H1 (cell line): ENCODE measurements at regions not wholly inside any gene's neighbourhood (a gene's known extent, or its start where the extent isn't known, plus 50 kb on each side); places are given as distances from the start of the nearest gene placed in this dataset.

ENCODE experiments used
- CTCF ChIA-PET: fragments of 300-600 bp; sonication (Branson Sonifier 250); formaldehyde crosslinking; loops from one replicate; lab custom pipeline; 2021; ENCODE audit not compliant: partially characterized antibody; lab: Charles Lee
- POLR2A ChIA-PET: fragments of 300-600 bp; sonication (Branson Sonifier 250); formaldehyde crosslinking; loops from one replicate; lab custom pipeline; 2021; ENCODE audit warnings: inconsistent platforms; ENCODE audit not compliant: partially characterized antibody; lab: Charles Lee
- DNase-seq, 2 experiments: peaks; one replicate each; pipeline versions ENCODE4 v3.0.0 to v3.0.0-alpha.2; 2010 to 2022; ENCODE audit warnings: low spot score in 2 of 2, low read depth in 1 of 2, mixed read lengths in 1 of 2
- FAIRE-seq: peaks from 2 replicates; lab custom pipeline; 2011; peaks lifted over from hg19 to GRCh38; lab: Jason Lieb, UNC
- H2AFZ ChIP-seq: 2 replicates; pipeline ENCODE4 v1.8.1; 2012; ENCODE audit warnings: low read length, inconsistent platforms
- H2AK5ac ChIP-seq: 2 replicates; pipeline ENCODE4 v1.6.1; 2013; ENCODE audit warnings: low read depth, low read length
- H2BK120ac ChIP-seq: replicated peaks from 2 replicates; pipeline ENCODE3; 2013; ENCODE audit warnings: low read depth, low read length, inconsistent platforms
- H2BK12ac ChIP-seq: 2 replicates; pipeline ENCODE4 v1.6.1; 2013; ENCODE audit warnings: low read depth, low read length
- H2BK15ac ChIP-seq: 2 replicates; pipeline ENCODE4 v1.6.1; 2013; ENCODE audit warnings: low read length
- H2BK20ac ChIP-seq: 2 replicates; pipeline ENCODE4 v1.6.1; 2013; ENCODE audit warnings: low read length
- H2BK5ac ChIP-seq: 2 replicates; pipeline ENCODE4 v1.6.1; 2013; ENCODE audit warnings: low read depth, low read length
- H3K14ac ChIP-seq: 2 replicates; pipeline ENCODE4 v1.6.1; 2013; ENCODE audit warnings: inconsistent platforms; ENCODE audit not compliant: insufficient read length
- H3K18ac ChIP-seq: 2 replicates; pipeline ENCODE4 v1.6.1; 2013; ENCODE audit warnings: low read length; ENCODE audit errors: extremely low read depth
- H3K23ac ChIP-seq: 2 replicates; pipeline ENCODE4 v1.6.1; 2013; ENCODE audit warnings: inconsistent platforms; ENCODE audit not compliant: insufficient read length
- H3K23me2 ChIP-seq: 2 replicates; pipeline ENCODE4 v1.6.1; 2013; ENCODE audit warnings: low read depth, low read length
- H3K27ac ChIP-seq: 2 replicates; pipeline ENCODE4 v1.6.1; 2011; ENCODE audit warnings: low read depth, low read length, inconsistent platforms
- H3K27me3 ChIP-seq, 4 experiments: replicated peaks in 1 of 4; 1 replicate in 1 of 4; 2 replicates in 3 of 4; pipeline versions ENCODE4 v1.6.1 to v1.8.1; 2011 to 2013; ENCODE audit warnings: low read length in 3 of 4, mild to moderate bottlenecking in 3 of 4, inconsistent platforms in 2 of 4, mixed read lengths in 2 of 4, moderate library complexity in 1 of 4; ENCODE audit not compliant: control insufficient read depth in 3 of 4, insufficient read depth in 3 of 4; ENCODE audit errors: extremely low read depth in 1 of 4
- H3K36me3 ChIP-seq, 4 experiments: 2 replicates each; pipeline versions ENCODE4 v1.6.1 to v1.8.1; 2011 to 2013; ENCODE audit warnings: mild to moderate bottlenecking in 4 of 4, low read length in 3 of 4, moderate library complexity in 2 of 4, control low read depth in 1 of 4, inconsistent platforms in 1 of 4; ENCODE audit not compliant: insufficient read depth in 4 of 4, control insufficient read depth in 2 of 4
- H3K4ac ChIP-seq: replicated peaks from 2 replicates; pipeline ENCODE3; 2013; ENCODE audit warnings: low read length, low read depth, mixed read lengths, inconsistent platforms; ENCODE audit not compliant: insufficient read length
- H3K4me1 ChIP-seq, 4 experiments: replicated peaks in 1 of 4; 1 replicate in 1 of 4; 2 replicates in 3 of 4; pipeline versions ENCODE4 v1.6.1 to v1.8.1; 2011 to 2013; ENCODE audit warnings: low read length in 3 of 4, inconsistent platforms in 2 of 4, mixed read lengths in 1 of 4; ENCODE audit not compliant: insufficient read depth in 4 of 4, control insufficient read depth in 3 of 4
- H3K4me2 ChIP-seq, 2 experiments: 2 replicates each; pipeline versions ENCODE4 v1.6.1 to v1.8.1; 2011 to 2013; ENCODE audit warnings: low read depth in 2 of 2, low read length in 2 of 2, control low read depth in 1 of 2, inconsistent platforms in 1 of 2, mild to moderate bottlenecking in 1 of 2; ENCODE audit not compliant: insufficient read depth in 1 of 2
- H3K4me3 ChIP-seq, 4 experiments: fragments of 200-600, 300-600 bp in 1 of 4; sonication (generic), shearing (Covaris generic), sonication (Bioruptor Twin) in 1 of 4; 2 replicates each; pipeline versions ENCODE4 v1.5.1 to v1.8.1; 2011 to 2016; ENCODE audit warnings: low read length in 4 of 4, low read depth in 3 of 4, control low read depth in 2 of 4, inconsistent platforms in 2 of 4, mild to moderate bottlenecking in 2 of 4, mixed read lengths in 1 of 4, moderate library complexity in 1 of 4; ENCODE audit not compliant: insufficient read depth in 2 of 4; ENCODE audit errors: extremely low read depth in 1 of 4
- H3K56ac ChIP-seq: replicated peaks from 2 replicates; pipeline ENCODE3; 2013; ENCODE audit warnings: low read depth, mild to moderate bottlenecking, mixed read lengths, low read length, inconsistent platforms; ENCODE audit not compliant: insufficient read length
- H3K79me1 ChIP-seq: 2 replicates; pipeline ENCODE4 v1.6.1; 2013; ENCODE audit warnings: low read depth, low read length, control low read depth
- H3K79me2 ChIP-seq, 2 experiments: 2 replicates each; pipeline versions ENCODE4 v1.6.1 to v1.8.1; 2012 to 2013; ENCODE audit warnings: low read length in 2 of 2, mild to moderate bottlenecking in 2 of 2, inconsistent platforms in 1 of 2; ENCODE audit not compliant: insufficient read depth in 2 of 2, control insufficient read depth in 1 of 2
- H3K9ac ChIP-seq, 4 experiments: replicated peaks in 1 of 4; 1 replicate in 1 of 4; 2 replicates in 3 of 4; pipeline versions ENCODE4 v1.6.1 to v1.8.1; 2011 to 2013; ENCODE audit warnings: low read depth in 3 of 4, low read length in 3 of 4, control low read depth in 2 of 4, mild to moderate bottlenecking in 2 of 4, moderate library complexity in 2 of 4, inconsistent platforms in 1 of 4; ENCODE audit errors: extremely low read depth in 1 of 4
- H3K9me3 ChIP-seq, 2 experiments: 2 replicates each; pipeline versions ENCODE4 v1.6.1 to v1.8.1; 2012 to 2013; ENCODE audit warnings: mild to moderate bottlenecking in 2 of 2, moderate library complexity in 2 of 2, control low read depth in 1 of 2, inconsistent platforms in 1 of 2, low read depth in 1 of 2, low read length in 1 of 2, mixed read lengths in 1 of 2; ENCODE audit not compliant: insufficient read depth in 2 of 2
- H4K20me1 ChIP-seq, 2 experiments: replicated peaks in 1 of 2; 2 replicates each; pipeline versions ENCODE3 to v1.8.1; 2011 to 2013; ENCODE audit warnings: inconsistent platforms in 2 of 2, low read length in 2 of 2, mild to moderate bottlenecking in 1 of 2; ENCODE audit not compliant: insufficient read depth in 2 of 2, control insufficient read depth in 1 of 2
- H4K5ac ChIP-seq: 2 replicates; pipeline ENCODE4 v1.6.1; 2013; ENCODE audit warnings: low read length, low read depth, mixed read lengths, inconsistent platforms; ENCODE audit not compliant: insufficient read length
- H4K8ac ChIP-seq: 2 replicates; pipeline ENCODE4 v1.8.0; 2013; ENCODE audit warnings: mild to moderate bottlenecking, moderate library complexity, low read length, inconsistent platforms; ENCODE audit not compliant: insufficient read depth; ENCODE audit errors: extremely low read depth
- H4K91ac ChIP-seq: replicated peaks from 2 replicates; pipeline ENCODE3; 2013; ENCODE audit warnings: low read length, mixed read lengths, inconsistent platforms; ENCODE audit not compliant: insufficient read length
- BCL11A ChIP-seq, 2 experiments: IDR thresholded peaks; one replicate each; pipeline ENCODE4 v1.6.1; 2011; ENCODE audit warnings: low read depth in 2 of 2, low read length in 2 of 2, mild to moderate bottlenecking in 2 of 2
- KDM5A ChIP-seq: fragments of 200-600 bp; IDR thresholded peaks from 2 replicates; pipeline ENCODE4 v1.7.1; 2012; ENCODE audit warnings: mild to moderate bottlenecking, low read length, inconsistent platforms, mixed read lengths
- SP1 ChIP-seq: IDR thresholded peaks from 2 replicates; pipeline ENCODE4 v1.6.1; 2011; ENCODE audit warnings: low read depth, low read length
- WGBS, 2 experiments: shearing (Covaris generic) in 1 of 2; methylation state at CpG; one replicate each; pipeline versions ENCODE4 v1.1.6 to v1.1.7; 2013 to 2015; ENCODE audit warnings: low lambda C conversion rate in 2 of 2, mixed read lengths in 2 of 2, inconsistent platforms in 1 of 2, low coverage in 1 of 2, missing lambda C conversion rate in 1 of 2; ENCODE audit not compliant: insufficient replicate concordance in 2 of 2, insufficient coverage in 1 of 2, insufficient read length in 1 of 2; ENCODE audit errors: extremely low coverage in 1 of 2, missing lambda C conversion rate in 1 of 2; 5-methylcytosine and 5-hydroxymethylcytosine counted together

DNA sequence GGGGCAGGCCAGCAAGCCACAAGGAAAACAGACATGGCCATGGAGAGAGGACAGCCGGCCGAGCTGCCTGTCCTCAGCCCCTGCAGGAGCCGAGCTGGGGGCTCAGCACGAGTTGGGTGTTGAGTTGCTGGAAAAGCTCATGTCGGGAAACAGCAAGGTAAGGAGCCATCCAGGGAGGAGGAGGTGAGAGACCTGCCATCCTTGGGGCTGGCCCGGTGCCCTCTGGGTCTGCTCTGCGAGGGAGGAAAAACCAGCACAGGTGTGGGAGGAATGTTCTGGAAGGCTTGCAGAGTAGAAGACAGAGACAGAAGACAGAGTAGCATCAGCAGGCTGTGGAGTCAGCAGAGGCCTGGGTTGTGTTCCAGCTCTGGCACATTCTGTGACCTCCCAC lies 548.8 kb downstream of the PTPRU start:
- Histone ChIP-seq H3K27ac (no peak overlapping the region), H3K9ac (no peak overlapping the region), H3K4me3 (no peak overlapping the region), H3K4ac (no peak overlapping the region), H2BK5ac (no peak overlapping the region), H3K4me2 (no peak overlapping the region), H3K79me1 (no peaks in the 10 kb centered on the region), H3K23ac (no peak overlapping the region), H3K27me3 (no peaks in the 10 kb centered on the region), H3K23me2 (no peaks in the 10 kb centered on the region), H3K9me3 (no peaks in the 10 kb centered on the region), H4K8ac (no peak overlapping the region), H3K36me3 (no peaks in the 10 kb centered on the region), H3K18ac (no peak overlapping the region), H3K79me2 (no peaks in the 10 kb centered on the region), H2BK20ac (no peak overlapping the region), H4K5ac (no peak overlapping the region), H4K91ac (no peak overlapping the region), H2AK5ac (no peak overlapping the region), H3K56ac (no peak overlapping the region), H4K20me1 (no peaks in the 10 kb centered on the region), H3K4me1 (no peaks in the 10 kb centered on the region), H3K14ac (no peak overlapping the region), H2BK12ac (no peak overlapping the region), H2BK15ac (no peak overlapping the region), H2BK120ac (no peak overlapping the region), H2AFZ (no peak overlapping the region)
- TF ChIP-seq KDM5A (no peak), SP1 (no peak), BCL11A (IDR thresholded peaks at IDR 0.05; ENCODE audit: low read depth in 2 of 2, low read length in 2 of 2) (no peak)
- CTCF ChIA-PET, result interaction anchor here (1.2 to 4.0 kb wide), 4 partner anchors 8 to 82 kb away, joined by 3 to 13 read pairs (median 4); no protein-coding TSS in a partner anchor
- FAIRE-seq (no peak), DNase-seq (no peak)
- POLR2A ChIA-PET, result no interaction called here
- WGBS, 2 experiments, result 84% methylated on average over 5 of the region's 7 CpGs; no CpG with 5 or more reads in 1 of the 2 experiments
